Fibroblast of pulmonary artery (primary cell): ENCODE measurements at regions not wholly inside any gene's neighbourhood (a gene's known extent, or its start where the extent isn't known, plus 50 kb on each side); places are given as distances from the start of the nearest gene placed in this dataset.

ENCODE experiments used
- DNase-seq: peaks from one replicate; pipeline ENCODE4 v3.0.0-alpha.2; 2010; ENCODE audit warnings: low read depth
- H3K4me3 ChIP-seq: replicated peaks from 2 replicates; pipeline ENCODE4 v1.5.1; 2011; ENCODE audit warnings: low read depth, mild to moderate bottlenecking, control low read depth, low read length, moderate library complexity
- TF ChIP-seq, protein P1 (sequence below): IDR thresholded peaks from 2 replicates; pipeline ENCODE4 v1.5.1; 2011; ENCODE audit warnings: mild to moderate bottlenecking, control low read depth, low read length, inconsistent platforms; ENCODE audit errors: missing control alignments

- no peak for DNase-seq
- TF ChIP-seq, protein P1, sequence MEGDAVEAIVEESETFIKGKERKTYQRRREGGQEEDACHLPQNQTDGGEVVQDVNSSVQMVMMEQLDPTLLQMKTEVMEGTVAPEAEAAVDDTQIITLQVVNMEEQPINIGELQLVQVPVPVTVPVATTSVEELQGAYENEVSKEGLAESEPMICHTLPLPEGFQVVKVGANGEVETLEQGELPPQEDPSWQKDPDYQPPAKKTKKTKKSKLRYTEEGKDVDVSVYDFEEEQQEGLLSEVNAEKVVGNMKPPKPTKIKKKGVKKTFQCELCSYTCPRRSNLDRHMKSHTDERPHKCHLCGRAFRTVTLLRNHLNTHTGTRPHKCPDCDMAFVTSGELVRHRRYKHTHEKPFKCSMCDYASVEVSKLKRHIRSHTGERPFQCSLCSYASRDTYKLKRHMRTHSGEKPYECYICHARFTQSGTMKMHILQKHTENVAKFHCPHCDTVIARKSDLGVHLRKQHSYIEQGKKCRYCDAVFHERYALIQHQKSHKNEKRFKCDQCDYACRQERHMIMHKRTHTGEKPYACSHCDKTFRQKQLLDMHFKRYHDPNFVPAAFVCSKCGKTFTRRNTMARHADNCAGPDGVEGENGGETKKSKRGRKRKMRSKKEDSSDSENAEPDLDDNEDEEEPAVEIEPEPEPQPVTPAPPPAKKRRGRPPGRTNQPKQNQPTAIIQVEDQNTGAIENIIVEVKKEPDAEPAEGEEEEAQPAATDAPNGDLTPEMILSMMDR = no peak
- H3K4me3 ChIP-seq = no peak overlapping the region
Measured at GRCh38 chrX:51834076-51834475, 59.3 kb upstream of the MAGED1 start.

- H3K4me3 ChIP-seq = no peak overlapping the region
- no peak for DNase-seq
- TF ChIP-seq, protein P1 = no peak
Measured at GRCh38 chrX:51836823-51837222, 56.6 kb upstream of the MAGED1 start.

DNA sequence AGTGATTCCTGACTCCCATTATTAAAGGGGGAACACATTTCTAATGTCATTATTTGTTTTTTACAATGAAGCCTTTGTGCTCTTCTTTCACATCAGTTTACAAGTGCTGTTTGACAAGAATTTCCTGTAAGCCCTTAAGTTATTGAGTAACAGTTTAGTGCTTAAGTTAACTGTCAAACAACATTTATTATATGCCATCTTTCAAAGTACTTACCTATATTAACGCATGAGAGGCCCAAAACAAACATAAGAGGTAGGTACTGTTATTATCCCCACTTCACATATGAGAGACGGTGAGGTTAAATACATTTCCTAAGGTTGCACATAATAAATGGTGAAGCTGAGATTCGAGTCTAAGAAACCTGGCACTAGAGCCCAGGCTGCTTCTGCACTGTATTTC is 56.0 kb upstream of the MAGED1 start:
- DNase-seq = no peak
- TF ChIP-seq, protein P1 = no peak
- no peak overlapping the region for H3K4me3 ChIP-seq

DNA sequence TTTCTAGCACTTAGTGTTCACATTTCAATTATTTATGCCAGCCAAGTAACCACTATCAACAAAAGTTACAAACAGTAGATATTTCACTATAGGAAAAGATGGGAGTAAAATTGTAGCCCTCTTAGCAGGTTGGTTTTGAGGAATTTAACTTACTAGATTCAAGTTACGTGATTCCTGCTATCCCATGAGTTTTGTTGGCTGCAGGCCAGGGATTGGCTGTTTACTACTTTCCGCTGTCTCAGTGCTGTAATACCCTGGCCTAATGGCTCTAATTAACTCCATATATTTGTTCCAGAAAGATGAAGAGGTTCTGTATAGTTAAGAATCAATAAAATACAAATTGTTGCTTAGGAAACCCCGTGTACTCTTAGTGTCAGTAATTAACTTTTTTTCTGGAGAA is 55.5 kb upstream of the MAGED1 start:
- H3K4me3 ChIP-seq = no peak overlapping the region
- DNase-seq = peak; percentile 59
- TF ChIP-seq, protein P1 = no peak
